SK-N-SH (cell line): ENCODE measurements at regions not wholly inside any gene's neighbourhood (a gene's known extent, or its start where the extent isn't known, plus 50 kb on each side); places are given as distances from the start of the nearest gene placed in this dataset.

Source experiments
- CTCF ChIA-PET: fragments of 300-600, 350-600 bp; formaldehyde crosslinking; extraction: SDS; loops from one replicate; lab custom pipeline; 2021; lab: Yijun Ruan, JAX
- POLR2A ChIA-PET: fragments of 350-600 bp; sonication (Branson Sonifier 250); formaldehyde crosslinking; extraction: SDS; loops from one replicate; lab custom pipeline; 2020; ENCODE audit warnings: antibody characterized with exemption, inconsistent platforms; lab: Yijun Ruan, JAX
- DNase-seq: peaks from one replicate; pipeline ENCODE4 v3.0.0; 2012
- H2AFZ ChIP-seq: fragments of 200-600 bp; sonication (generic); 2 replicates; pipeline ENCODE4 v1.8.1; 2016; ENCODE audit warnings: antibody characterized with exemption, mild to moderate bottlenecking, low read depth
- H3F3A ChIP-seq: fragments of 200-600 bp; sonication (generic); replicated peaks from 2 replicates; pipeline ENCODE3; 2016; ENCODE audit warnings: antibody characterized with exemption, mild to moderate bottlenecking; ENCODE audit not compliant: insufficient read depth
- H3K27ac ChIP-seq, 2 experiments: fragments of 200-500 bp in 1 of 2; fragments of 200-600 bp in 1 of 2; sonication (Bioruptor generic) in 1 of 2; sonication (generic), shearing (Covaris generic) in 1 of 2; 2 replicates each; pipeline versions ENCODE4 v1.5.1 to v1.6.1; 2014 to 2016; ENCODE audit warnings: low read depth in 2 of 2, inconsistent platforms in 1 of 2, low read length in 1 of 2, mild to moderate bottlenecking in 1 of 2, mixed read lengths in 1 of 2
- H3K27me3 ChIP-seq: fragments of 200-600 bp; sonication (generic), shearing (Covaris generic); 2 replicates; pipeline ENCODE4 v1.6.1; 2016; ENCODE audit warnings: mixed run types; ENCODE audit not compliant: insufficient read depth
- H3K36me3 ChIP-seq, 2 experiments: fragments of 200-500 bp in 1 of 2; fragments of 200-600 bp in 1 of 2; sonication (Bioruptor generic) in 1 of 2; sonication (generic) in 1 of 2; replicated peaks in 1 of 2; 2 replicates each; pipeline versions ENCODE3 to v1.5.1; 2014 to 2016; ENCODE audit warnings: low read length in 1 of 2, mild to moderate bottlenecking in 1 of 2; ENCODE audit not compliant: insufficient read depth in 2 of 2, control insufficient read depth in 1 of 2
- H3K4me1 ChIP-seq, 2 experiments: fragments of 200-500 bp in 1 of 2; fragments of 200-600 bp in 1 of 2; sonication (Bioruptor generic) in 1 of 2; sonication (generic), shearing (Covaris generic) in 1 of 2; 2 replicates each; pipeline versions ENCODE4 v1.5.1 to v1.6.1; 2014 to 2016; ENCODE audit warnings: low read depth in 1 of 2, low read length in 1 of 2, mixed run types in 1 of 2; ENCODE audit not compliant: insufficient read depth in 2 of 2, control insufficient read depth in 1 of 2
- H3K4me2 ChIP-seq: fragments of 200-600 bp; sonication (generic), shearing (Covaris generic); 2 replicates; pipeline ENCODE4 v1.6.1; 2017; ENCODE audit warnings: mixed run types
- H3K4me3 ChIP-seq, 2 experiments: fragments of 200-500 bp in 1 of 2; fragments of 200-600 bp in 1 of 2; sonication (Bioruptor generic) in 1 of 2; sonication (generic), shearing (Covaris generic) in 1 of 2; 2 replicates each; pipeline versions ENCODE4 v1.5.1 to v1.8.1; 2014 to 2016; ENCODE audit warnings: low read depth in 2 of 2, inconsistent platforms in 1 of 2, low read length in 1 of 2, mild to moderate bottlenecking in 1 of 2, mixed read lengths in 1 of 2, moderate library complexity in 1 of 2
- H3K79me2 ChIP-seq: fragments of 200-600 bp; sonication (generic); 2 replicates; pipeline ENCODE4 v1.8.1; 2017; ENCODE audit warnings: mild to moderate bottlenecking; ENCODE audit not compliant: insufficient read depth
- H3K9ac ChIP-seq: fragments of 200-600 bp; sonication (generic); 2 replicates; pipeline ENCODE4 v1.6.1; 2017; ENCODE audit warnings: mixed run types
- H3K9me2 ChIP-seq: fragments of 200-600 bp; sonication (generic); 2 replicates; pipeline ENCODE4 v1.6.1; 2017; ENCODE audit warnings: mixed run types
- H3K9me3 ChIP-seq: fragments of 200-600 bp; sonication (generic); 2 replicates; pipeline ENCODE4 v1.6.1; 2017; ENCODE audit warnings: mixed run types, mild to moderate bottlenecking, moderate library complexity
- H4K20me1 ChIP-seq: fragments of 200-600 bp; sonication (generic); 2 replicates; pipeline ENCODE4 v1.6.1; 2017; ENCODE audit warnings: mild to moderate bottlenecking, mixed run types; ENCODE audit not compliant: insufficient read depth
- EP300 ChIP-seq, 2 experiments: IDR thresholded peaks; 2 replicates each; pipeline versions ENCODE4 v1.4.0 to v1.6.1; 2012; ENCODE audit warnings: borderline replicate concordance in 1 of 2, low read depth in 1 of 2, low read length in 1 of 2
- EZH2phosphoT487 ChIP-seq: fragments of 200-600 bp; sonication (generic); IDR thresholded peaks from 2 replicates; pipeline ENCODE4 v1.6.1; 2017; ENCODE audit warnings: low read depth, mixed run types, mild to moderate bottlenecking, antibody characterized with exemption, moderate library complexity, borderline replicate concordance
- FOSL2 ChIP-seq: IDR thresholded peaks from 2 replicates; pipeline ENCODE4 v1.4.0; 2012; ENCODE audit warnings: low read depth, mild to moderate bottlenecking, moderate library complexity, borderline replicate concordance
- FOXM1 ChIP-seq: IDR thresholded peaks from 2 replicates; pipeline ENCODE4 v1.4.0; 2012; ENCODE audit warnings: low read depth, mild to moderate bottlenecking
- GABPA ChIP-seq: IDR thresholded peaks from 2 replicates; pipeline ENCODE4 v1.4.0; 2012; ENCODE audit warnings: low read depth, mild to moderate bottlenecking
- GATA2 ChIP-seq: sonication (generic); formaldehyde crosslinking; IDR thresholded peaks from 2 replicates; pipeline ENCODE4 v1.5.0; 2020; ENCODE audit warnings: mild to moderate bottlenecking, missing genetic modification reagents
- IRF3 ChIP-seq: fragments of 150-350 bp; IDR thresholded peaks from 2 replicates; pipeline ENCODE4 v1.6.1; 2016; ENCODE audit warnings: mild to moderate bottlenecking, low read depth, low read length
- JUND ChIP-seq: IDR thresholded peaks from 2 replicates; pipeline ENCODE4 v1.4.0; 2012
- MEF2A ChIP-seq: IDR thresholded peaks from 2 replicates; pipeline ENCODE4 v1.4.0; 2012; ENCODE audit warnings: low read depth, borderline replicate concordance
- MXI1 ChIP-seq: IDR thresholded peaks from 2 replicates; pipeline ENCODE4 v1.6.1; 2012; ENCODE audit warnings: mild to moderate bottlenecking, low read depth, low read length, improper control_type of control experiment
- NFIC ChIP-seq: IDR thresholded peaks from 2 replicates; pipeline ENCODE4 v1.4.0; 2012; ENCODE audit warnings: borderline replicate concordance
- PBX3 ChIP-seq: IDR thresholded peaks from 2 replicates; pipeline ENCODE4; 2012
- POLR2AphosphoS5 ChIP-seq: IDR thresholded peaks from 2 replicates; pipeline ENCODE4 v1.6.1; 2012; ENCODE audit warnings: low read depth, low read length
- RAD21 ChIP-seq: IDR thresholded peaks from 2 replicates; pipeline ENCODE4 v1.6.1; 2012; ENCODE audit warnings: mild to moderate bottlenecking, low read length
- RXRA ChIP-seq: IDR thresholded peaks from 2 replicates; pipeline ENCODE4 v1.4.0; 2012; ENCODE audit warnings: low read depth, mild to moderate bottlenecking, borderline replicate concordance
- TAF1 ChIP-seq: IDR thresholded peaks from 2 replicates; pipeline ENCODE4 v1.6.1; 2012; ENCODE audit warnings: low read depth, mild to moderate bottlenecking, low read length, moderate library complexity, borderline replicate concordance
- TCF12 ChIP-seq: IDR thresholded peaks from 2 replicates; pipeline ENCODE4 v1.4.0; 2012
- TEAD4 ChIP-seq: IDR thresholded peaks from 2 replicates; pipeline ENCODE4 v1.4.0; 2012; ENCODE audit warnings: mild to moderate bottlenecking, borderline replicate concordance; ENCODE audit not compliant: insufficient read depth
- USF2 ChIP-seq: fragments of 150-350 bp; IDR thresholded peaks from 2 replicates; pipeline ENCODE4 v1.6.1; 2017; ENCODE audit warnings: antibody characterized with exemption, low read length, low read depth, borderline replicate concordance
- YY1 ChIP-seq: IDR thresholded peaks from 2 replicates; pipeline ENCODE4 v1.4.0; 2012; ENCODE audit warnings: low read depth, mild to moderate bottlenecking
- ZBTB33 ChIP-seq: IDR thresholded peaks from 2 replicates; pipeline ENCODE4 v1.4.0; 2012; ENCODE audit warnings: low read depth, borderline replicate concordance
- WGBS: methylation state at CpG from one replicate; pipeline ENCODE4 v1.1.6; 2017; ENCODE audit warnings: low lambda C conversion rate; 5-methylcytosine and 5-hydroxymethylcytosine counted together

GRCh38 chr9:78713614-78714405 lies 416.9 kb downstream of the PSAT1 start (continued):
- TF ChIP-seq POLR2AphosphoS5 = peak; percentile 24; the same call in 1 of the 2 replicates
- TF ChIP-seq PBX3 = peak; percentile 93
- no peak for TF ChIP-seq IRF3
- 0 out of 2 replicates have a peak, but pooled peaks have one; percentile 38 for TF ChIP-seq YY1
- TF ChIP-seq USF2 = no peak
- TF ChIP-seq FOXM1 = peak; percentile 92
- no peak for TF ChIP-seq EZH2phosphoT487

GRCh38 chr9:78714576-78714975 lies 417.7 kb downstream of the PSAT1 start:
- H3K4me1 ChIP-seq = peaks cover 0 to 21% of the 10 kb centered on the region in 2 experiments; a peak in 2 of 4 replicates
- peaks cover 31% of the 10 kb centered on the region for H3F3A ChIP-seq
- no peak for DNase-seq
- TF ChIP-seq MXI1 = no peak
- TF ChIP-seq EZH2phosphoT487 = peak; percentile 92; the same call in 1 of the 2 replicates
- TF ChIP-seq YY1 = no peak; the same call in 1 of the 2 replicates
- no peak for TF ChIP-seq GABPA
- peak; percentile 97 for TF ChIP-seq TCF12
- peak; percentile 95 for TF ChIP-seq JUND
- peak; percentile 86; the same call in 1 of the 2 replicates for TF ChIP-seq TEAD4
- peak; percentile 50 to 96; a peak in 3 of 4 replicates for TF ChIP-seq EP300 (IDR thresholded peaks at IDR 0.05; ENCODE audit: borderline replicate concordance in 1 of 2, low read depth in 1 of 2, low read length in 1 of 2)
- peak; percentile 95 for TF ChIP-seq MEF2A
- 0 out of 2 replicates have a peak, but pooled peaks have one; percentile 29 for TF ChIP-seq RXRA
- TF ChIP-seq RAD21 = no peak
- no peak for TF ChIP-seq TAF1
- TF ChIP-seq ZBTB33 = peak; percentile 73; the same call in 1 of the 2 replicates
- peak; percentile 71 for TF ChIP-seq NFIC
- TF ChIP-seq FOSL2 = peak; percentile 60
- no peak for TF ChIP-seq GATA2 (CRISPR knock-in tag)
- peak; percentile 94 for TF ChIP-seq PBX3
- TF ChIP-seq FOXM1 = peak; percentile 51
- peak; percentile 86; the same call in 1 of the 2 replicates for TF ChIP-seq POLR2AphosphoS5
- TF ChIP-seq, all 33 proteins: peak for 13
- ChIA-PET CTCF (no interaction called here), POLR2A (no interaction called here)
- Histone ChIP-seq H3K9me2 (no peaks in the 10 kb centered on the region), H3K4me2 (peak overlapping the region; percentile 68), H3K9ac (peak overlapping the region; percentile 57; the same call in 1 of the 2 replicates), H3K27me3 (no peaks in the 10 kb centered on the region), H3K9me3 (no peaks in the 10 kb centered on the region), H3K36me3 (no peaks in the 10 kb centered on the region), H3K79me2 (no peaks in the 10 kb centered on the region), H3K27ac (peak overlapping the region; percentile 58 to 97; a peak in 3 of 4 replicates), H3K4me3 (no peak overlapping the region), H2AFZ (no peak overlapping the region), H4K20me1 (no peaks in the 10 kb centered on the region; the same call in 1 of the 2 replicates)
- WGBS = 13% methylated on average over 2 of the region's 2 CpGs
